ENCODE measurements at regions not wholly inside any gene's neighbourhood (a gene's known extent, or its start where the extent isn't known, plus 50 kb on each side); places are given as distances from the start of the nearest gene placed in this dataset.
"Not testable (repeated sequence)": the region's sequence is repeated elsewhere in the genome, so short reads cannot be mapped to it uniquely, and the experiment has no call there.

- DNase-seq = no peak
These were observed 470.0 kb upstream of the FSIP2 start for GRCh38 chr2:185268651-185269050.

- DNase-seq = no peak
These were observed 463.7 kb upstream of the FSIP2 start for GRCh38 chr2:185274718-185275484.

- peak; percentile 4 for DNase-seq
These were observed 462.6 kb upstream of the FSIP2 start for GRCh38 chr2:185275979-185276378.

- no peak for DNase-seq
These were observed 459.8 kb upstream of the FSIP2 start for GRCh38 chr2:185278761-185279160.

- peak; percentile 21 for DNase-seq
These were observed 458.6 kb upstream of the FSIP2 start for GRCh38 chr2:185279999-185280398.

GRCh38 chr2:185284696-185285095 lies 453.9 kb upstream of the FSIP2 start:
- no peak for DNase-seq

- not testable (repeated sequence) for DNase-seq
These were observed 448.6 kb upstream of the FSIP2 start for GRCh38 chr2:185290012-185290411.

GRCh38 chr2:185291035-185291647 lies 447.5 kb upstream of the FSIP2 start:
- peak; percentile 32 for DNase-seq

- DNase-seq = no peak
These were observed 438.7 kb upstream of the FSIP2 start for GRCh38 chr2:185299867-185300266.

GRCh38 chr2:185306119-185306518 lies 432.5 kb upstream of the FSIP2 start:
- no peak for DNase-seq

GRCh38 chr2:185316383-185316782 lies 422.2 kb upstream of the FSIP2 start:
- DNase-seq = no peak

GRCh38 chr2:185318271-185318724 lies 420.3 kb upstream of the FSIP2 start:
- DNase-seq = no peak

GRCh38 chr2:185335879-185336278 lies 402.7 kb upstream of the FSIP2 start:
- no peak for DNase-seq

GRCh38 chr2:185337033-185337432 lies 401.6 kb upstream of the FSIP2 start:
- DNase-seq = no peak

- no peak for DNase-seq
These were observed 400.5 kb upstream of the FSIP2 start for GRCh38 chr2:185338104-185338503.

- no peak for DNase-seq
These were observed 391.2 kb upstream of the FSIP2 start for GRCh38 chr2:185347445-185347844.

GRCh38 chr2:185360776-185361175 lies 377.8 kb upstream of the FSIP2 start:
- no peak for DNase-seq

- no peak for DNase-seq
These were observed 366.4 kb upstream of the FSIP2 start for GRCh38 chr2:185372188-185372587.

- DNase-seq = no peak
These were observed 365.4 kb upstream of the FSIP2 start for GRCh38 chr2:185373229-185373628.

GRCh38 chr2:185374878-185375277 lies 363.7 kb upstream of the FSIP2 start:
- no peak for DNase-seq

- no peak for DNase-seq
These were observed 362.9 kb upstream of the FSIP2 start for GRCh38 chr2:185375731-185376130.

GRCh38 chr2:185381631-185382030 lies 357.0 kb upstream of the FSIP2 start:
- no peak for DNase-seq

- DNase-seq = no peak
These were observed 353.6 kb upstream of the FSIP2 start for GRCh38 chr2:185384822-185385560.
